ENCODE measurements at regions not wholly inside any gene's neighbourhood (a gene's known extent, or its start where the extent isn't known, plus 50 kb on each side); places are given as distances from the start of the nearest gene placed in this dataset.

DNA sequence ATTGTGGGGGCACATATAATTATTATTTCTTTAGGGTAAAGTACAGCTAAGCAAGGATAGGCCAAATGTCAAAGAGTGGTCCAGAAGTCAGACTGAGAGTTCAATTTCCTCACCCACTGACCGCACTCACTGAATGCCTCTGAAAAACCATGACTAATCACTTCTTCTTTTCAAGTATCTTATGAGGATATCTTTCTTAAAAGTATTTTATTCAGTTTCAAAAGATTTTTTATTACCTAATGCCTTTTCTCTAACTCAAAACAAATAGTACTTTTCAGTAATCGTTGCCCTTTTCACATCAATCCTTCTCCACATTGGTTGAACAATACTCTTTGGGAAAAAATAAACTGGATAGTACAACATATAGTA is 61.7 kb upstream of the CAMK2D start (continued):
- no peak for TF ChIP-seq TAF1 (IDR thresholded peaks at IDR 0.05; ENCODE audit: borderline replicate concordance, low read depth, low read length)
- TF ChIP-seq, protein P1, sequence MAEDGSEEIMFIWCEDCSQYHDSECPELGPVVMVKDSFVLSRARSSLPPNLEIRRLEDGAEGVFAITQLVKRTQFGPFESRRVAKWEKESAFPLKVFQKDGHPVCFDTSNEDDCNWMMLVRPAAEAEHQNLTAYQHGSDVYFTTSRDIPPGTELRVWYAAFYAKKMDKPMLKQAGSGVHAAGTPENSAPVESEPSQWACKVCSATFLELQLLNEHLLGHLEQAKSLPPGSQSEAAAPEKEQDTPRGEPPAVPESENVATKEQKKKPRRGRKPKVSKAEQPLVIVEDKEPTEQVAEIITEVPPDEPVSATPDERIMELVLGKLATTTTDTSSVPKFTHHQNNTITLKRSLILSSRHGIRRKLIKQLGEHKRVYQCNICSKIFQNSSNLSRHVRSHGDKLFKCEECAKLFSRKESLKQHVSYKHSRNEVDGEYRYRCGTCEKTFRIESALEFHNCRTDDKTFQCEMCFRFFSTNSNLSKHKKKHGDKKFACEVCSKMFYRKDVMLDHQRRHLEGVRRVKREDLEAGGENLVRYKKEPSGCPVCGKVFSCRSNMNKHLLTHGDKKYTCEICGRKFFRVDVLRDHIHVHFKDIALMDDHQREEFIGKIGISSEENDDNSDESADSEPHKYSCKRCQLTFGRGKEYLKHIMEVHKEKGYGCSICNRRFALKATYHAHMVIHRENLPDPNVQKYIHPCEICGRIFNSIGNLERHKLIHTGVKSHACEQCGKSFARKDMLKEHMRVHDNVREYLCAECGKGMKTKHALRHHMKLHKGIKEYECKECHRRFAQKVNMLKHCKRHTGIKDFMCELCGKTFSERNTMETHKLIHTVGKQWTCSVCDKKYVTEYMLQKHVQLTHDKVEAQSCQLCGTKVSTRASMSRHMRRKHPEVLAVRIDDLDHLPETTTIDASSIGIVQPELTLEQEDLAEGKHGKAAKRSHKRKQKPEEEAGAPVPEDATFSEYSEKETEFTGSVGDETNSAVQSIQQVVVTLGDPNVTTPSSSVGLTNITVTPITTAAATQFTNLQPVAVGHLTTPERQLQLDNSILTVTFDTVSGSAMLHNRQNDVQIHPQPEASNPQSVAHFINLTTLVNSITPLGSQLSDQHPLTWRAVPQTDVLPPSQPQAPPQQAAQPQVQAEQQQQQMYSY (CRISPR knock-in tag; IDR thresholded peaks at IDR 0.05) = no peak
- TF ChIP-seq CEBPB (IDR thresholded peaks at IDR 0.05; ENCODE audit: borderline replicate concordance in 1 of 2, low read depth in 2 of 2, low read length in 2 of 2) = no peak
- TF ChIP-seq KAT2A (conservative IDR thresholded peaks at IDR 0.05; ENCODE audit: control insufficient read depth, low read depth, low read length) = no peak
- TF ChIP-seq, protein P2, sequence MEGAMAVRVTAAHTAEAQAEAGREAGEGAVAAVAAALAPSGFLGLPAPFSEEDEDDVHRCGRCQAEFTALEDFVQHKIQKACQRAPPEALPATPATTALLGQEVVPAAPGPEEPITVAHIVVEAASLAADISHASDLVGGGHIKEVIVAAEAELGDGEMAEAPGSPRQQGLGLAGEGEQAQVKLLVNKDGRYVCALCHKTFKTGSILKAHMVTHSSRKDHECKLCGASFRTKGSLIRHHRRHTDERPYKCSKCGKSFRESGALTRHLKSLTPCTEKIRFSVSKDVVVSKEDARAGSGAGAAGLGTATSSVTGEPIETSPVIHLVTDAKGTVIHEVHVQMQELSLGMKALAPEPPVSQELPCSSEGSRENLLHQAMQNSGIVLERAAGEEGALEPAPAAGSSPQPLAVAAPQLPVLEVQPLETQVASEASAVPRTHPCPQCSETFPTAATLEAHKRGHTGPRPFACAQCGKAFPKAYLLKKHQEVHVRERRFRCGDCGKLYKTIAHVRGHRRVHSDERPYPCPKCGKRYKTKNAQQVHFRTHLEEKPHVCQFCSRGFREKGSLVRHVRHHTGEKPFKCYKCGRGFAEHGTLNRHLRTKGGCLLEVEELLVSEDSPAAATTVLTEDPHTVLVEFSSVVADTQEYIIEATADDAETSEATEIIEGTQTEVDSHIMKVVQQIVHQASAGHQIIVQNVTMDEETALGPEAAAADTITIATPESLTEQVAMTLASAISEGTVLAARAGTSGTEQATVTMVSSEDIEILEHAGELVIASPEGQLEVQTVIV (IDR thresholded peaks at IDR 0.05; ENCODE audit: borderline replicate concordance, partially characterized antibody) = no peak
- no peak for TF ChIP-seq BRCA1 (IDR thresholded peaks at IDR 0.05; ENCODE audit: low read depth, low read length)
- TF ChIP-seq FOS (IDR thresholded peaks at IDR 0.05; ENCODE audit: borderline replicate concordance, extremely low read depth, insufficient read length) = no peak
- TF ChIP-seq SMAD1 (IDR thresholded peaks at IDR 0.05; ENCODE audit: low read depth, partially characterized antibody) = peak; percentile 66
- no peak for TF ChIP-seq SUPT20H (IDR thresholded peaks at IDR 0.05; ENCODE audit: borderline replicate concordance, control insufficient read depth, low read depth, low read length)
- TF ChIP-seq, protein P3, sequence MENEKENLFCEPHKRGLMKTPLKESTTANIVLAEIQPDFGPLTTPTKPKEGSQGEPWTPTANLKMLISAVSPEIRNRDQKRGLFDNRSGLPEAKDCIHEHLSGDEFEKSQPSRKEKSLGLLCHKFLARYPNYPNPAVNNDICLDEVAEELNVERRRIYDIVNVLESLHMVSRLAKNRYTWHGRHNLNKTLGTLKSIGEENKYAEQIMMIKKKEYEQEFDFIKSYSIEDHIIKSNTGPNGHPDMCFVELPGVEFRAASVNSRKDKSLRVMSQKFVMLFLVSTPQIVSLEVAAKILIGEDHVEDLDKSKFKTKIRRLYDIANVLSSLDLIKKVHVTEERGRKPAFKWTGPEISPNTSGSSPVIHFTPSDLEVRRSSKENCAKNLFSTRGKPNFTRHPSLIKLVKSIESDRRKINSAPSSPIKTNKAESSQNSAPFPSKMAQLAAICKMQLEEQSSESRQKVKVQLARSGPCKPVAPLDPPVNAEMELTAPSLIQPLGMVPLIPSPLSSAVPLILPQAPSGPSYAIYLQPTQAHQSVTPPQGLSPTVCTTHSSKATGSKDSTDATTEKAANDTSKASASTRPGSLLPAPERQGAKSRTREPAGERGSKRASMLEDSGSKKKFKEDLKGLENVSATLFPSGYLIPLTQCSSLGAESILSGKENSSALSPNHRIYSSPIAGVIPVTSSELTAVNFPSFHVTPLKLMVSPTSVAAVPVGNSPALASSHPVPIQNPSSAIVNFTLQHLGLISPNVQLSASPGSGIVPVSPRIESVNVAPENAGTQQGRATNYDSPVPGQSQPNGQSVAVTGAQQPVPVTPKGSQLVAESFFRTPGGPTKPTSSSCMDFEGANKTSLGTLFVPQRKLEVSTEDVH (IDR thresholded peaks at IDR 0.05; ENCODE audit: low read depth, partially characterized antibody) = no peak
- TF ChIP-seq NBN (IDR thresholded peaks at IDR 0.05) = 0 out of 2 replicates have a peak, but pooled peaks have one; percentile 9
- TF ChIP-seq, protein P4, sequence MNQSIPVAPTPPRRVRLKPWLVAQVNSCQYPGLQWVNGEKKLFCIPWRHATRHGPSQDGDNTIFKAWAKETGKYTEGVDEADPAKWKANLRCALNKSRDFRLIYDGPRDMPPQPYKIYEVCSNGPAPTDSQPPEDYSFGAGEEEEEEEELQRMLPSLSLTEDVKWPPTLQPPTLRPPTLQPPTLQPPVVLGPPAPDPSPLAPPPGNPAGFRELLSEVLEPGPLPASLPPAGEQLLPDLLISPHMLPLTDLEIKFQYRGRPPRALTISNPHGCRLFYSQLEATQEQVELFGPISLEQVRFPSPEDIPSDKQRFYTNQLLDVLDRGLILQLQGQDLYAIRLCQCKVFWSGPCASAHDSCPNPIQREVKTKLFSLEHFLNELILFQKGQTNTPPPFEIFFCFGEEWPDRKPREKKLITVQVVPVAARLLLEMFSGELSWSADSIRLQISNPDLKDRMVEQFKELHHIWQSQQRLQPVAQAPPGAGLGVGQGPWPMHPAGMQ (IDR thresholded peaks at IDR 0.05; ENCODE audit: borderline replicate concordance) = no peak
- peak; percentile 51; the same call in 1 of the 2 replicates for TF ChIP-seq MEF2A (IDR thresholded peaks at IDR 0.05; ENCODE audit: insufficient read depth, low read depth, low read length)
- TF ChIP-seq POLR2A (IDR thresholded peaks at IDR 0.05; ENCODE audit: low read depth, low read length) = no peak
- TF ChIP-seq BHLHE40 (IDR thresholded peaks at IDR 0.05; ENCODE audit: borderline replicate concordance in 1 of 2, low read depth in 2 of 2, low read length in 1 of 2) = peak; percentile 55 to 57; a peak in 1 of 4 replicates
- TF ChIP-seq, protein P5, sequence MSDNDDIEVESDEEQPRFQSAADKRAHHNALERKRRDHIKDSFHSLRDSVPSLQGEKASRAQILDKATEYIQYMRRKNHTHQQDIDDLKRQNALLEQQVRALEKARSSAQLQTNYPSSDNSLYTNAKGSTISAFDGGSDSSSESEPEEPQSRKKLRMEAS (IDR thresholded peaks at IDR 0.05; ENCODE audit: low read depth, low read length) = no peak
- no peak for TF ChIP-seq PAX8 (IDR thresholded peaks at IDR 0.05)
